ENCODE measurements at regions not wholly inside any gene's neighbourhood (a gene's known extent, or its start where the extent isn't known, plus 50 kb on each side); places are given as distances from the start of the nearest gene placed in this dataset.
A peak's percentile ranks its signal among the peaks of the same experiment; 100 is the strongest.

GRCh38 chr1:113215015-113215414, 142.0 kb downstream of the LRIG2 start:
- no peak overlapping the region for H3K4me3 ChIP-seq
- 51% methylated on average over 3 of the region's 3 CpGs for WGBS (ENCODE audit: missing lambda C conversion rate)
- H3K4me2 ChIP-seq = no peak overlapping the region
- no peak for FAIRE-seq
- POLR2A ChIA-PET = no interaction called here
- no peak for DNase-seq (ENCODE audit: low read depth in 1 of 2, low spot score in 1 of 2)
- no peaks in the 10 kb centered on the region for H3K9me3 ChIP-seq
- H3K4me1 ChIP-seq = peaks cover 14% of the 10 kb centered on the region; the same call in 2 of the 3 replicates
- CTCF ChIA-PET = no interaction called here
- ATAC-seq = no peak
- TF ChIP-seq, protein P1, sequence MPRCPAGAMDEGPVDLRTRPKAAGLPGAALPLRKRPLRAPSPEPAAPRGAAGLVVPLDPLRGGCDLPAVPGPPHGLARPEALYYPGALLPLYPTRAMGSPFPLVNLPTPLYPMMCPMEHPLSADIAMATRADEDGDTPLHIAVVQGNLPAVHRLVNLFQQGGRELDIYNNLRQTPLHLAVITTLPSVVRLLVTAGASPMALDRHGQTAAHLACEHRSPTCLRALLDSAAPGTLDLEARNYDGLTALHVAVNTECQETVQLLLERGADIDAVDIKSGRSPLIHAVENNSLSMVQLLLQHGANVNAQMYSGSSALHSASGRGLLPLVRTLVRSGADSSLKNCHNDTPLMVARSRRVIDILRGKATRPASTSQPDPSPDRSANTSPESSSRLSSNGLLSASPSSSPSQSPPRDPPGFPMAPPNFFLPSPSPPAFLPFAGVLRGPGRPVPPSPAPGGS (IDR thresholded peaks at IDR 0.05) = no peak
- TF ChIP-seq ZFP36 (IDR thresholded peaks at IDR 0.05; ENCODE audit: borderline replicate concordance, partially characterized antibody) = peak; percentile 36
- no peak for TF ChIP-seq MYC (IDR thresholded peaks at IDR 0.05; ENCODE audit: borderline replicate concordance, low read length)
- TF ChIP-seq HOXB13 (CRISPR knock-in tag; IDR thresholded peaks at IDR 0.05; ENCODE audit: low read depth) = no peak
- TF ChIP-seq TFCP2L1 (CRISPR knock-in tag; IDR thresholded peaks at IDR 0.05) = no peak
- no peak overlapping the region for H3K27ac ChIP-seq

DNA sequence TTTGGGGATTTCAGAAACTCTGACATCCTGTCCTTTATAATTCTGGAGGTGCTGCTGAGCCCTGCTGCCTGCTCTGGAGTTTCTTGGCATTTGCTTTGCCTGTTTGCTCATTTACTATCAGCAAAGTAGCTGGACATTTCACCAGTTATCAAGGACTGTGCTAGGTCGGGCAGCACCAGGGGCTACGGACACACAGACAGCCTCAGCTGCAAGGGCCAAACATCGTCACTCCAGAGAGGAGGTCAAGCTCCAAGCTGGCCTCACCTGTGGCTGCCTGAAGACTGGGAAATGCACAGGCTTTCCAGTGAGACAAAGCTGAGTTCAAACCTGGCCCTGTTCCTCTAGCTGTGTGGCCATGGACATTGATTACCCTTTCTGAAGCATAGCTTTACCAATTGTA, 143.7 kb downstream of the LRIG2 start:
- H3K9me3 ChIP-seq = no peaks in the 10 kb centered on the region
- peaks cover 14% of the 10 kb centered on the region; the same call in 2 of the 3 replicates for H3K4me1 ChIP-seq
- ATAC-seq = no peak
- FAIRE-seq = no peak
- no peak for TF ChIP-seq KDM5A (IDR thresholded peaks at IDR 0.05)
- TF ChIP-seq, protein P2, sequence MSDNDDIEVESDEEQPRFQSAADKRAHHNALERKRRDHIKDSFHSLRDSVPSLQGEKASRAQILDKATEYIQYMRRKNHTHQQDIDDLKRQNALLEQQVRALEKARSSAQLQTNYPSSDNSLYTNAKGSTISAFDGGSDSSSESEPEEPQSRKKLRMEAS (IDR thresholded peaks at IDR 0.05) = no peak
- 92% methylated on average over 3 of the region's 3 CpGs for WGBS (ENCODE audit: missing lambda C conversion rate)
- H3K27ac ChIP-seq = no peak overlapping the region
- no peak overlapping the region for H3K4me3 ChIP-seq
- no peak overlapping the region for H3K4me2 ChIP-seq
- no peak for DNase-seq (ENCODE audit: low read depth in 1 of 2, low spot score in 1 of 2)
- POLR2A ChIA-PET = no interaction called here
- CTCF ChIA-PET = interaction anchor here (0.6 kb wide), 1 partner anchor 53 kb away, joined by 4 read pairs; no protein-coding TSS in a partner anchor

- ATAC-seq = no peak; a peak in 1 of 6 replicates
- Histone ChIP-seq H3K4me2 (peak overlapping the region; percentile 29; the same call in 2 of the 3 replicates), H3K4me3 (no peak overlapping the region), H3K4me1 (peaks cover 14% of the 10 kb centered on the region; the same call in 2 of the 3 replicates), H3K9me3 (no peaks in the 10 kb centered on the region), H3K27ac (no peak overlapping the region)
- DNase-seq (ENCODE audit: low read depth in 1 of 2, low spot score in 1 of 2) = no peak
- 36% methylated on average over 7 of the region's 7 CpGs for WGBS (ENCODE audit: missing lambda C conversion rate)
- ChIA-PET POLR2A (no interaction called here), CTCF (interaction anchor here (0.6 kb wide), 1 partner anchor 52 kb away, joined by 4 read pairs; no protein-coding TSS in a partner anchor)
- FAIRE-seq = no peak
- TF ChIP-seq CHD2 (IDR thresholded peaks at IDR 0.05; ENCODE audit: low read length, partially characterized antibody) = no peak
- TF ChIP-seq FOSB (CRISPR knock-in tag; IDR thresholded peaks at IDR 0.05) = no peak
- no peak for TF ChIP-seq MAFK (IDR thresholded peaks at IDR 0.05; ENCODE audit: partially characterized antibody)
Observed at GRCh38 chr1:113217447-113218208, 144.6 kb downstream of the LRIG2 start.

DNA sequence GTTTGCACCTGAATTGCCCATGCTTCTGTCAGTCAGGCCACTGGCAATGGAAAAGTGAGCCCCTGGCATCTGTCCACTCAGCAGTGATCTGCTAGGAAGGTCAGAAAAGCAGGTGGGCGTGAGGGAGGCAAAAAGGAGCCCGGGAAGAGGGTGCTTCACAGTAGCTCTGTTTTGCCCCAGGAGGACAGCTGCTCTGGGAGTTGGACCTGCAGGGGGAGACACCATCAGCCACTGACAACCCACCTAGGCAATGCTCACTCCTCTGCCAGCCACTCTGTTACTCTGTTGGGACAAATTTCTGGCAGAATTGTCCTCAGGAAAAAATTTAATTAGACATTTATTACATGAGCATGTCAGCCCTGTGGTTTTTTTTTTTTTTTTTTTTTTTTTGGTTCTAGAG, 146.4 kb downstream of the LRIG2 start:
- Histone ChIP-seq H3K4me2 (no peak overlapping the region), H3K27ac (no peak overlapping the region), H3K9me3 (no peaks in the 10 kb centered on the region), H3K4me3 (no peak overlapping the region), H3K4me1 (peaks cover 14% of the 10 kb centered on the region; the same call in 2 of the 3 replicates)
- DNase-seq (ENCODE audit: low read depth in 1 of 2, low spot score in 1 of 2) (no peak), ATAC-seq (peak in 1 of 2 experiments; percentile 64; a peak in 2 of 6 replicates), FAIRE-seq (no peak)
- 62% methylated on average over 2 of the region's 2 CpGs for WGBS (ENCODE audit: missing lambda C conversion rate)
- ChIA-PET CTCF (interaction anchor here (0.6 to 1.1 kb wide), 4 partner anchors 15 to 794 kb away, joined by 4 to 5 read pairs (median 4); no protein-coding TSS in a partner anchor), POLR2A (no interaction called here)
- no peak for TF ChIP-seq ZFP36 (IDR thresholded peaks at IDR 0.05; ENCODE audit: borderline replicate concordance, partially characterized antibody)
- TF ChIP-seq RAD21 (conservative IDR thresholded peaks at IDR 0.05 in 1 of 2, IDR thresholded peaks at IDR 0.05 in 1 of 2) = peak; percentile 9 to 37; a peak in 2 of 5 replicates

DNA sequence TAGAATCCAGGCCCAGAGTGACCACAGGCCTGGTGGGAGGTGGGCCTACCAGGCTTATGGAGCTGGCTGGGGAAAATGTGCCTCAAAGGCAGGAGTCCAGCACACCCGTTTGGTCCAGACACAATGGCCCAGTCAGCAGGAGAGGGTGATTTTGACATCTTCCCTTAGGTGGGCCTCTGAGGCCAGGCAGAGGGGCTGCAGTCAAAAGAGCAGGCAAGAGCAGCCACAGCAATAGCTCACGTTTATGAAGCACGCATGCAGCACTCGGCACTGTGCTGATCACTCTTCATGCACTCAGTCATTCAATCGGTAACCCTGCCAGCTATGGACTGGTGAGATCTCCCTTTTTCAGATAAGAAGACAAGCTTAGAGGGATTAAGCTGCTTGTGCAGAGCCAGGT, 146.8 kb downstream of the LRIG2 start:
- DNase-seq (ENCODE audit: low read depth in 1 of 2, low spot score in 1 of 2) (no peak), FAIRE-seq (no peak), ATAC-seq (no peak)
- CTCF ChIA-PET = interaction anchor here (1.1 kb wide), 1 partner anchor 14 kb away, joined by 5 read pairs; no protein-coding TSS in a partner anchor
- H3K4me3 ChIP-seq = no peak overlapping the region
- TF ChIP-seq EHMT2 (IDR thresholded peaks at IDR 0.05; ENCODE audit: low read depth) = no peak
- TF ChIP-seq, protein P3, sequence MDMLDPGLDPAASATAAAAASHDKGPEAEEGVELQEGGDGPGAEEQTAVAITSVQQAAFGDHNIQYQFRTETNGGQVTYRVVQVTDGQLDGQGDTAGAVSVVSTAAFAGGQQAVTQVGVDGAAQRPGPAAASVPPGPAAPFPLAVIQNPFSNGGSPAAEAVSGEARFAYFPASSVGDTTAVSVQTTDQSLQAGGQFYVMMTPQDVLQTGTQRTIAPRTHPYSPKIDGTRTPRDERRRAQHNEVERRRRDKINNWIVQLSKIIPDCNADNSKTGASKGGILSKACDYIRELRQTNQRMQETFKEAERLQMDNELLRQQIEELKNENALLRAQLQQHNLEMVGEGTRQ (IDR thresholded peaks at IDR 0.05) = no peak
- H3K27ac ChIP-seq = no peak overlapping the region
- H3K4me2 ChIP-seq = no peak overlapping the region
- 84% methylated on average over 3 of the region's 5 CpGs for WGBS (ENCODE audit: missing lambda C conversion rate)
- POLR2A ChIA-PET = no interaction called here
- peaks cover 14% of the 10 kb centered on the region; the same call in 2 of the 3 replicates for H3K4me1 ChIP-seq
- H3K9me3 ChIP-seq = no peaks in the 10 kb centered on the region
